Stimulated activated CD8-positive, alpha-beta memory T cell treated with anti-CD3 and anti-CD28 coated beads, Interleukin-4, amount 100 ng/mL, for 24 hours (primary cell): ENCODE measurements at regions not wholly inside any gene's neighbourhood (a gene's known extent, or its start where the extent isn't known, plus 50 kb on each side); places are given as distances from the start of the nearest gene placed in this dataset.
A peak's percentile ranks its signal among the peaks of the same experiment; 100 is the strongest.
"Not testable (repeated sequence)": the region's sequence is repeated elsewhere in the genome, so short reads cannot be mapped to it uniquely, and the experiment has no call there.

ENCODE experiments used
- DNase-seq: peaks from one replicate; pipeline ENCODE4 v3.0.0-alpha.2; 2020; ENCODE audit warnings: low read depth

DNA sequence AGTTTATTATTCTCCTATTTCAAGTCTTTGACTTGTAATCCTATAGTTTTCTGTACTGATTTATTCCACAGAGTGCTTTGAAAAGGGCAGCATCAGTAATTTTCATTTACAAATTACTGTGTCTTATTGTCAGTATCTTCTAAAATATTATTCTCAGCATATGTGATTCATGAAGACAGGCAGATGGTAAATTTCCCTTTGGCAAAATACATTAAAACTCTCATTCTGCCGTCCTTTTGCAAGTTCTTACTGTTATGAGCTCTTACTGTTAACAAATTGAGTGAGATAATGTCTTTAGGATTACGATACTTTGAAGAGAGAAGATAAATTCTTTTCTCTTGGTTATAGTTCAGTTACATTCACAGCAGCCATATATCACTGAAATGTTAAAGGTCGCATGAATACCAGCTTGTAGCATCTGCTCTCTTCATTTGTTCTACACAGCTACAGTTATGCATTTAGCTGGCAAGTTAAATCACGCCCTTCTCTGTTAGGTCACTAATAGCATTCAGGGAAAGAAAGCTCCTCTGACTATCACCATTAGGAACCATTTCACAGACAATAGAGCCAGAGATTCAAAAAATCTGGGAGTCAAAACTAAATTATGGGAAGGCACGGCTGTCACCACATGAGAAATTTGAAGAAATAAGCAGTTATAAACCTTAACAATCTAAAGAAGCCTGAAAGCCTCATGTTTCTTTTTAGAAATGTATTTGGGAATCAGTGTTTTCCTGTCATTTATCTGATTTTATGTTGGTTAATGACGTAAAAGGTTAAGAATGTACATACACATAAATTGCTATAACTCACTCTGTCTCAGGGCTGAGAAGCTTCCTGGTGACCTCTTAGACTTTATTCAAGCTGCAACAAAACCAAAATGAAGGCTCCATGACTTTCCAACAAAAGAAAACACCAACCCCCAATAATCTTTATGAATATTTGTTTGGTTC lies 109.6 kb upstream of the SP4 start:
- DNase-seq: no peak

- no peak for DNase-seq
These were observed 109.0 kb upstream of the SP4 start for GRCh38 chr7:21318916-21319270.

DNA sequence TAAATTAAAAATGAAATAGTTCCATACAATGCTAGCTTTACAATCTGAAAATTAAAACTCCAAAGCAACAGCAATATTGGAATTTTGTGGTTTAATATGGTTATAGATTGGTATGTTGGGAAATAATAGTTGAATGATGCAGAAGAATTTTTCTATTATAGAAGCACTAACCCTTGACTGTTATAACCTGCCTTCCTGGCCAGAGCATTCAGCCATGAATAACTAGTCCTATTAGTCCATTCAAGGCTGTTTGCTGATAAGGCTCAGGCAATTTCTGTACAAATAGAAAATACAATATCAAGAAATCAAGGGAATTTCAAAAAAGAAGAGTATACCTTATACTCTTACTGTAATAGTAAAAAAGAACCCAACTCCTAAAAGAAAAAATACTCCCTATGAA lies 101.6 kb upstream of the SP4 start:
- no peak for DNase-seq

DNA sequence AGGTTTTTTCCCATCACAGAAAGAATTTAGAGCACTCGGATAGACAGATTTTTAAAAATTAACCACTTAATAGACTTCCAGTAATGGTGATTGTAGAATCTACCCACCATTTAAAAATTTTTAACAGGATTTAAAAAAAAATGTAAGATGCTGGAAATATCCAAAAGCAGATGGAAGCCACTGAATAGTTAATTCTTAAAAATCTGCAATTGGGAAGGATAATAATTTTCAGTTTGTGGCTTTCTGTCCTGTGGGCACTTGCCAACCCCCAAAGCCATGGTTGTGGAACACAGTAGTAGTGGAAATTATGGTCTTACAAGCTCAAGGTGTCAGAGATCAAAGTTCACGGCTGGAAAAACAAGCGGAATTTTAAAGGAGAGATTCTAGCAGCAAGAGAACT lies 101.0 kb upstream of the SP4 start:
- DNase-seq: no peak

DNA sequence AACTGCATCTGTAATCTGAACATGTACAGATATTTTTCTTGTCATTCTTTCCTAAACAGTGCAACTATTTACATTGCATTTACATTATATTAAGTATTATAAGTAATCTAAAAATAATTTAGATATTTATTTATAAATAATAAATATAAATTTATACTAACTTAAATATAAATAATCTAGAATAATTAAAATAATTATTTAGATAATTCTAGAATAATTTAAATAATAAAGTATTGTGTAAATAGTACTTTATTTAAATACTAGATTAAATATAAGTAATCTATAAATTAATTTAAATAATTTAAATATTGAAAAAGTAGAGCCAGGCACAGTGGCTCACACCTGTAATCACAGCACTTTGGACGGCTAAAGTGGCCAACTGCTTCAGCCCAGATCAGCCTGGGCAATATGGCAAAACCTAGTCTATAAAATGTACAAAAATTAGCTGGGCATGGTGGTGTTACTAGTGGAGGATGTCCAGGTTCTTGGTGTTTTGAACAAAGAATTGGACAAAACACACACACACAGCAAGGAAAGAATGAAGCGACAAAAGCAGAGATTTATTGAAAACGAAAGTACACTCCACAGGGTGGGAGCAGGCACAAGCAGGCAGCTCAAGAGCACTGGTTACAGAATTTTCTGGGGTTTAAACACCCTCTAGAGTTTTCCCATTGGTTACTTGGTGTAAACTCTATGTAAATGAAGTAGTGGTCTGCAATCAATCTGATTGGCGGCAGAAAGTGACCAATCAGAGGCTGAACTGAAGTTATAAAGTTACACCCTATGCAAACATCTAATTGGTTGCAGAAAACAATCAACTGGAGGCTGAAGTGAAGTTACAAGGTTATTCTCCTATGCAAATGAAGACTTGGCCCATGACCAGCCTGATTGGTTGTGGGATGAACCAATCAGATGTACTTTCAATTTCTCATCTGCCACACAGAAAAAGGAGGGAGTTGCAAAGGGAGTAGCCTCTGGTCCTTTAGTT lies 100.2 kb upstream of the SP4 start:
- no peak for DNase-seq

- DNase-seq: no peak
These were observed 97.3 kb upstream of the SP4 start for GRCh38 chr7:21330462-21331178.

DNA sequence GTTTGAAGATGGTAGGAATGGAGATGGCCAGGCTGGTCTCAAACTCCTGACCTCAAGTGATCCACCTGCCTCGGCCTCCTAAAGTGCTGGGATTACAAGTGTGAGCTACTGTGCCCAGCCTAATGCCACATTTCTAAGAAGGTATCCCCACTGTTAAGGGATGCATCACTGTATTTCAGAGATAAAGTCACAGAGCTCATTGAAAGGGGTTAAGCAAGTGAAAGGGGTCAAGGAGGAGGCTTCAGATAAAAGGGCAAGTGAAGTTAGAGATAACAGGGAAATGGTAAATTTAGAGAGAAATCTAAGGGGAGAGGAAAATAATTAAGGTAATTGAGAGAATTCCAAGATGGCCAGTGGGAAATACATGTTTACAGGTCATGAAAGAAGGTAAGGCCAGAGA lies 93.0 kb upstream of the SP4 start:
- DNase-seq: no peak

DNA sequence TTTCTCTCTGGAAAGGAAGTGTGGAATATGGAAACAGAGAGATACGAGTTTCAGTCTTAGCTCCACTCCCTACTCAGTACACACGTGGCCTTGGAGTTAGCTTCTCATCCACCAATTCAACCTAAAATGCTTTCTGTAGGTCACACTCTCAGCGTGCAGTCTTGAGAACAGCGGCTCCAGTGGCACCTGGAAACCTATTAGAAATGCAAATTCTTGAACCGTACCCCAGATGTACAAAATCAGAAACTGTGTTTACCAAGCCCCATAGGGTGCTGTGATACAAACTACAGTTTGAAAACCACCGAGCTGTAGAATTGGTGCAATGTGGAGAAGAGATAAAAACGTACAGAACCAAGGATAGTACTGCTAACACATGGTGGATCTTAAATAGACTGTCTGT lies 91.1 kb upstream of the SP4 start:
- no peak for DNase-seq

DNA sequence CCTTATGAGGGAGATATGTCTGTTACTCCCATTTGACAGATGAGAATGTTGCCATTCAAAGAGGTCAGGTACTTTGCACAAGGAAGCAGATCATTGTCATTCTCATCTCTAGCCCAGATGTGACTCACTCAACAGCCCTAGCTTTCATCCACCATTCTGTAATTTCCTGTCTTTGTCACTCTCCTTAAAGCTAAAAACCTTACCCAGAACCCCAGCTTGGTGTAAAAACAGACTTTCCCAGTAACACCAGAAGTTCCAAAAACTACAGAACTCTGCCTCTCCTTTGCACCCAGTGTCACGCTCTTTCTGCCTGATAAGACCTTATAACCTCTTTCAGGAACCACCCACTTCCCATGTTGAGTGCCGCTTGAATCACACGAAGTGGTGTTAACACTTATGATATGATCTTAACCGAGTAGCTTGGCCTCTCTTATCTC lies 89.1 kb upstream of the SP4 start:
- peak; percentile 36 for DNase-seq

DNA sequence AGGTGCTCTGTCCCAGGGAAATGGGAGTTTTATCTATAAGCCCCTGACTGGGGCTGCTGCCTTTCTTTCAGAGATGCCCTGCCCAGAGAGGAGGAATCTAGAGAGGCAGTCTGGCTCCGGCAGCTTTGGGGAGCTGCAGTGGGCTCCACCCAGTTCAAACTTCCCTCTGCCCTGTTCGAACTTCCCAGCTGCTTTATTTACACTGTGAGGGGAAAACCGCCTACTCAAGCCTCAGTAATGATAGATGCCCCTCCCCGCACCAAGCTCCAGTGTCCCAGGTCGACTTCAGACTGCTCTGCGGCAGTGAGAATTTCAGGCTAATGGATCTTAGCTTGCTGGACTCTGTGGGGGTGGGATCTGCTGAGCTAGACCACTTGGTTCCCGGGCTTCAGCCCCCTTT lies 83.0 kb upstream of the SP4 start:
- DNase-seq: not testable (repeated sequence)

GRCh38 chr7:21345361-21345760 lies 82.5 kb upstream of the SP4 start:
- no peak for DNase-seq

DNA sequence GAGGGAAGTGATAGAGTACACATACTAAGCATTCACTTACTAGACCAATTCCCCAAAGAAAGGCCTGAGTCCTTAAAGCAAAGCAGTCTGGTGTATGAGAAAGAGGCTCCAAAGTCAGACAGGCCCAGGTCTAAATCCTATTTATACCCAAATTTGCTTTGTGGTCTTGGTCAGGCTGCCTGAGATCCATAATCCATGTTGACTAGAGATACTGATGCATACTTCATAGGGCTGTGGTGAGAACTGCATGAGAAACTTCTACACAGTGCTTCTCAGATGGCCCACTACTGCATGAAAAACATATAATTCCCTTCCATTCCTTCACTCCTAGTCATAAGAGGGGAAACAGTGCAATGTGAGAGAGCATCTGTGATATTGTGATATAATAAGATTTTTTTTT lies 81.6 kb upstream of the SP4 start:
- no peak for DNase-seq

DNA sequence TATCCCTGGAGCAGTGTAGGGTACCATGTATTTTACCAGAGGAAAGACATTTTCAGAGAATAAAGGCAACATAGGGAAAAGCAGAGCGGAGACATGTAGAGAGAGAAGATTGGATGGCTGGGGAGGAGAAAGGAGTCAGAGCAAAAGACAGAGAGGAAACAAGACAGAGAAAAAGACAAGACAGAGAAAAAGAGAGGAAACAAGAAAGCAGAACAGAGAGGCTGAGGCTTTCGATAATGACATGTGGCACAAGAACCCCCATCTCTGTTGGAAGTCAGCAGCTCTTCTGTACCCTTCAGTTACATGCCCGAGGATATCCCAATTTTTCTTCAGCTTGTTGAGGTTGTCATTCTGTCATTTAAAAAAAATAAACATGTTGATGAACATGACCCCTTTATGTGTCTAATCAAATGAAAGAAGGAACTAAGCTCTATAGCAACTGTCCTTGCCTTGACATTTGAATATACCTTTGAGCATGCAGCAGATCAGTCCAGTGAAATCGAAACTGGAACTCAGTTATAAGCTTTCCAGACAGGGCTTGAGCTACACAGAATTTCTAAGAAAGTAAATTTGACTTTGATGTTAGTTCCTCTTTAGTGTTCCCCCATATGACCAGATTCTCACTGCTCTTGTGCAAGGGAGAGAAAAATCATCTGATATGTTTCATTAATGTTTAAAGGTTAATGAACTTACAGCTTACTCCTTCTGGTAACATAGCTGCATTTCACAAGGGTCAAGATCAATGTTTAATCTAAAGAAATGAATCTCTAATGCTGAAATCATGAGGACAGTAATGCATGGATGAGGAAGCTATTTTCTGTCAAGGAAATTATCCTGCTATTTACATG lies 75.1 kb upstream of the SP4 start:
- DNase-seq: no peak

- no peak for DNase-seq
These were observed 74.5 kb upstream of the SP4 start for GRCh38 chr7:21353388-21353780.

DNA sequence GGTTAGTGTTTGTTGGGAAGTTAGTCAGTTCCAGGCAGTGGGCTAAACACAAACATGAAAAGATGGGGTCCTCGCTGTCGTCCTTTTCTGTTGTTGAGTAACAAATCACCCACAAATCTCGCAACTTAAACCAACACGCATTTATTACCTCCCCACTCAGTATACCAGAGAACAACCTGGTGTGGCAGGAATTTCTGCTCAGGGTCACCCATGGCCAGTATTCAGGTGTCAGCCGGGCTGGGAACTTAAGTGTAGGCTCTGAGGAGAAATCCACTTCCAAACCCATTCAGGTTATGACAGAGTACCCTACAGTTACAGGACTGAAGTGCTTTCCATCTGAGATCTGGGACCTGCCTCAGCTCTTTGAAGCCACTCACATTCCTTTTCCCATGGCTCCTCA lies 73.6 kb upstream of the SP4 start:
- no peak for DNase-seq

DNA sequence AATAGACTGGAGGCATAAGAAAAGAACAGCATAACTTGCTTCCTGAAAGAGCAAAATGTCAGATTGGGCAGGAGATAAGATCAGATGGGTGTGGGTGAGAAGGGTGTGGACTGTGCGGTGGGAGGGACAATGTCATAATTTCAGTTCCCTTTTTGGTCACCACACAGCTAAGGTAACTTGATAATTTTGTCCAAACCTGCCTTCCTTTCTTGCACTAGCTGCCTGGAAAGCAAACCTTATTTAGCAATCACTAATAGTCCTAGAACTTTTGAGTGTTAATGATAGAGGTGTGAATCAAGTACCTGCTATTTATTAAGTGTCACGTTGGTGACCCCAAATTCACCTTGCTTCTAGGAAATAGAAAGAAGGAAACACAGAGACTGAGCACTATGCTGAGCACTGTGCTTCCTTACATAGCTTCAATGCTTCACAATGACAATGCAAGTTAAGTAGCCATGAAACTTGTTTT lies 72.4 kb upstream of the SP4 start:
- peak; percentile 24 for DNase-seq

DNA sequence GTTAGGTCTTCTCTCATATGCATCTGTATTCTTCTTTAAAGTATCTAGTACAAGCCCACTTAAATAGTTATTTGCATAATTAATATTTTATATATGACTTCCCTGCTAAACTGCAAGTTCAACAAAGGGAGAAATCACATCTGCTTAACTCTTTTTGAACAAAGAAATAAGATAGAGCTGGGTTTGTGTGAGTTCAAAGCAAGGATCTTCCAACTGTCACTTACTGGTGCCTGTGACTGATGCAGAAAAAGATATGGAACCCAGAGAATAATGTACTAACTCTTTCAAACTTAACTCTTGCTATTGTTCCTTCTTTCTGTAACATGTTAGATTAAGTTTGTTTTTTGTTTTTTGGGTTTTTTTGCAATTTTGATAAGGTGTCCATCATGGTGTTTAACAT lies 71.3 kb upstream of the SP4 start:
- DNase-seq: no peak

- DNase-seq: no peak
These were observed 70.5 kb upstream of the SP4 start for GRCh38 chr7:21357151-21358097.

- no peak for DNase-seq
These were observed 69.2 kb upstream of the SP4 start for GRCh38 chr7:21358648-21359047.

DNA sequence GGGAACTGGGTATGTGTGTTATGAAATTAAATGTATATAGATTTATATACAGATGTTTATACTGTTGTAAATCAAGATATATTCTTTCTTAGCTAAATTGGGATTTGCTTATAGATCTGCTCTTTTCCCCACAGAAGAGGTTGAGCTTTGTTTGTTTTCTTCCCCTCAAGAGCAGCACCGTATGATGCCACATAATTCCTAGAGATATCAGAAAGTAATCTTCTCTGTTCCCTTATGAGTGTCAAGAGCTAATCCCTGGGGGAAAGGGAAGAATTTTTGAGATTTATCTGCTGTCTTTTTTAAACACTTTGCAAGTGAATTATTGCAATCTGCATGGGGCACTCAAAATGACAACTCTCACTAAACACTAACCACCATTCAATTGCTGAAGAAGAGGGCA lies 68.7 kb upstream of the SP4 start:
- no peak for DNase-seq
